ENCODE measurements at regions not wholly inside any gene's neighbourhood (a gene's known extent, or its start where the extent isn't known, plus 50 kb on each side); places are given as distances from the start of the nearest gene placed in this dataset.
"Not testable (repeated sequence)": the region's sequence is repeated elsewhere in the genome, so short reads cannot be mapped to it uniquely, and the experiment has no call there.

GRCh38 chr15:22577828-22578227, 119.1 kb downstream of the GOLGA6L22 start:
- H3K36me3 ChIP-seq (ENCODE audit: control insufficient read depth in 2 of 2, insufficient read depth in 2 of 2, low read length in 1 of 2); H3K9me3 ChIP-seq (ENCODE audit: control insufficient read depth in 2 of 2, insufficient read depth in 1 of 2, low read depth in 1 of 2, low read length in 1 of 2); H3K27me3 ChIP-seq (ENCODE audit: control insufficient read depth in 1 of 2, insufficient read depth in 2 of 2, low read length in 2 of 2); H3K4me1 ChIP-seq (ENCODE audit: control insufficient read depth in 2 of 2, insufficient read depth in 2 of 2, low read length in 1 of 2); H3K27ac ChIP-seq (ENCODE audit: low read depth in 2 of 2, low read length in 1 of 2); H3K4me3 ChIP-seq (ENCODE audit: low read depth in 1 of 2, low read length in 2 of 2): not testable (repeated sequence)
- WGBS, 2 donors: 96 to 100% methylated on average over 1 of the region's 4 CpGs

- not testable (repeated sequence) for H3K4me3 ChIP-seq (ENCODE audit: low read depth in 1 of 2, low read length in 2 of 2); H3K4me1 ChIP-seq (ENCODE audit: control insufficient read depth in 2 of 2, insufficient read depth in 2 of 2, low read length in 1 of 2); H3K36me3 ChIP-seq (ENCODE audit: control insufficient read depth in 2 of 2, insufficient read depth in 2 of 2, low read length in 1 of 2); H3K9me3 ChIP-seq (ENCODE audit: control insufficient read depth in 2 of 2, insufficient read depth in 1 of 2, low read depth in 1 of 2, low read length in 1 of 2); H3K27me3 ChIP-seq (ENCODE audit: control insufficient read depth in 1 of 2, insufficient read depth in 2 of 2, low read length in 2 of 2); H3K27ac ChIP-seq (ENCODE audit: low read depth in 2 of 2, low read length in 1 of 2)
- no CpG with 5 or more reads among the region's 2 CpGs for WGBS, 2 donors
Observed at GRCh38 chr15:22579213-22579612, 120.5 kb downstream of the GOLGA6L22 start.

- H3K27ac ChIP-seq (ENCODE audit: low read depth in 2 of 2, low read length in 1 of 2); H3K9me3 ChIP-seq (ENCODE audit: control insufficient read depth in 2 of 2, insufficient read depth in 1 of 2, low read depth in 1 of 2, low read length in 1 of 2); H3K4me1 ChIP-seq (ENCODE audit: control insufficient read depth in 2 of 2, insufficient read depth in 2 of 2, low read length in 1 of 2); H3K36me3 ChIP-seq (ENCODE audit: control insufficient read depth in 2 of 2, insufficient read depth in 2 of 2, low read length in 1 of 2); H3K4me3 ChIP-seq (ENCODE audit: low read depth in 1 of 2, low read length in 2 of 2); H3K27me3 ChIP-seq (ENCODE audit: control insufficient read depth in 1 of 2, insufficient read depth in 2 of 2, low read length in 2 of 2): not testable (repeated sequence)
- WGBS, 2 donors: 97% methylated on average over 11 of the region's 14 CpGs
Observed at GRCh38 chr15:22587391-22587790, 128.7 kb downstream of the GOLGA6L22 start.

- 93 to 96% methylated on average over 10 of the region's 14 CpGs for WGBS, 2 donors
- H3K36me3 ChIP-seq (ENCODE audit: control insufficient read depth in 2 of 2, insufficient read depth in 2 of 2, low read length in 1 of 2); H3K27ac ChIP-seq (ENCODE audit: low read depth in 2 of 2, low read length in 1 of 2); H3K9me3 ChIP-seq (ENCODE audit: control insufficient read depth in 2 of 2, insufficient read depth in 1 of 2, low read depth in 1 of 2, low read length in 1 of 2); H3K4me3 ChIP-seq (ENCODE audit: low read depth in 1 of 2, low read length in 2 of 2); H3K4me1 ChIP-seq (ENCODE audit: control insufficient read depth in 2 of 2, insufficient read depth in 2 of 2, low read length in 1 of 2); H3K27me3 ChIP-seq (ENCODE audit: control insufficient read depth in 1 of 2, insufficient read depth in 2 of 2, low read length in 2 of 2): not testable (repeated sequence)
Observed at GRCh38 chr15:22598552-22598951, 139.8 kb downstream of the GOLGA6L22 start.

GRCh38 chr15:22599526-22600320, 141.0 kb downstream of the GOLGA6L22 start:
- H3K9me3 ChIP-seq (ENCODE audit: control insufficient read depth in 2 of 2, insufficient read depth in 1 of 2, low read depth in 1 of 2, low read length in 1 of 2); H3K4me1 ChIP-seq (ENCODE audit: control insufficient read depth in 2 of 2, insufficient read depth in 2 of 2, low read length in 1 of 2); H3K27me3 ChIP-seq (ENCODE audit: control insufficient read depth in 1 of 2, insufficient read depth in 2 of 2, low read length in 2 of 2); H3K4me3 ChIP-seq (ENCODE audit: low read depth in 1 of 2, low read length in 2 of 2); H3K36me3 ChIP-seq (ENCODE audit: control insufficient read depth in 2 of 2, insufficient read depth in 2 of 2, low read length in 1 of 2); H3K27ac ChIP-seq (ENCODE audit: low read depth in 2 of 2, low read length in 1 of 2): not testable (repeated sequence)
- WGBS, 2 donors: 89 to 93% methylated on average over 30 of the region's 30 CpGs

- not testable (repeated sequence) for H3K4me1 ChIP-seq (ENCODE audit: control insufficient read depth in 2 of 2, insufficient read depth in 2 of 2, low read length in 1 of 2); H3K4me3 ChIP-seq (ENCODE audit: low read depth in 1 of 2, low read length in 2 of 2); H3K9me3 ChIP-seq (ENCODE audit: control insufficient read depth in 2 of 2, insufficient read depth in 1 of 2, low read depth in 1 of 2, low read length in 1 of 2); H3K27me3 ChIP-seq (ENCODE audit: control insufficient read depth in 1 of 2, insufficient read depth in 2 of 2, low read length in 2 of 2); H3K36me3 ChIP-seq (ENCODE audit: control insufficient read depth in 2 of 2, insufficient read depth in 2 of 2, low read length in 1 of 2); H3K27ac ChIP-seq (ENCODE audit: low read depth in 2 of 2, low read length in 1 of 2)
- WGBS, 2 donors: 71 to 90% methylated on average over 7 to 9 of the region's 9 CpGs
Observed at GRCh38 chr15:22616976-22617375, 158.3 kb downstream of the GOLGA6L22 start.

GRCh38 chr15:22631789-22632188, 154.7 kb upstream of the NIPA1 start:
- H3K4me1 ChIP-seq (ENCODE audit: control insufficient read depth in 2 of 2, insufficient read depth in 2 of 2, low read length in 1 of 2); H3K27me3 ChIP-seq (ENCODE audit: control insufficient read depth in 1 of 2, insufficient read depth in 2 of 2, low read length in 2 of 2); H3K27ac ChIP-seq (ENCODE audit: low read depth in 2 of 2, low read length in 1 of 2); H3K9me3 ChIP-seq (ENCODE audit: control insufficient read depth in 2 of 2, insufficient read depth in 1 of 2, low read depth in 1 of 2, low read length in 1 of 2); H3K4me3 ChIP-seq (ENCODE audit: low read depth in 1 of 2, low read length in 2 of 2); H3K36me3 ChIP-seq (ENCODE audit: control insufficient read depth in 2 of 2, insufficient read depth in 2 of 2, low read length in 1 of 2): not testable (repeated sequence)
- 14 to 19% methylated on average over 3 of the region's 3 CpGs for WGBS, 2 donors

- H3K4me3 ChIP-seq (ENCODE audit: low read depth in 1 of 2, low read length in 2 of 2); H3K4me1 ChIP-seq (ENCODE audit: control insufficient read depth in 2 of 2, insufficient read depth in 2 of 2, low read length in 1 of 2); H3K36me3 ChIP-seq (ENCODE audit: control insufficient read depth in 2 of 2, insufficient read depth in 2 of 2, low read length in 1 of 2); H3K9me3 ChIP-seq (ENCODE audit: control insufficient read depth in 2 of 2, insufficient read depth in 1 of 2, low read depth in 1 of 2, low read length in 1 of 2); H3K27me3 ChIP-seq (ENCODE audit: control insufficient read depth in 1 of 2, insufficient read depth in 2 of 2, low read length in 2 of 2); H3K27ac ChIP-seq (ENCODE audit: low read depth in 2 of 2, low read length in 1 of 2): not testable (repeated sequence)
- 79 to 81% methylated on average over 2 of the region's 2 CpGs for WGBS, 2 donors
Observed at GRCh38 chr15:22639983-22640382, 146.5 kb upstream of the NIPA1 start.

- not testable (repeated sequence) for H3K27me3 ChIP-seq (ENCODE audit: control insufficient read depth in 1 of 2, insufficient read depth in 2 of 2, low read length in 2 of 2); H3K9me3 ChIP-seq (ENCODE audit: control insufficient read depth in 2 of 2, insufficient read depth in 1 of 2, low read depth in 1 of 2, low read length in 1 of 2); H3K36me3 ChIP-seq (ENCODE audit: control insufficient read depth in 2 of 2, insufficient read depth in 2 of 2, low read length in 1 of 2); H3K27ac ChIP-seq (ENCODE audit: low read depth in 2 of 2, low read length in 1 of 2); H3K4me3 ChIP-seq (ENCODE audit: low read depth in 1 of 2, low read length in 2 of 2); H3K4me1 ChIP-seq (ENCODE audit: control insufficient read depth in 2 of 2, insufficient read depth in 2 of 2, low read length in 1 of 2)
- WGBS, 2 donors: 68 to 75% methylated on average over 4 of the region's 4 CpGs
Observed at GRCh38 chr15:22649458-22649857, 137.0 kb upstream of the NIPA1 start.

GRCh38 chr15:22651179-22651578, 135.3 kb upstream of the NIPA1 start:
- not testable (repeated sequence) for H3K36me3 ChIP-seq (ENCODE audit: control insufficient read depth in 2 of 2, insufficient read depth in 2 of 2, low read length in 1 of 2); H3K9me3 ChIP-seq (ENCODE audit: control insufficient read depth in 2 of 2, insufficient read depth in 1 of 2, low read depth in 1 of 2, low read length in 1 of 2); H3K27me3 ChIP-seq (ENCODE audit: control insufficient read depth in 1 of 2, insufficient read depth in 2 of 2, low read length in 2 of 2); H3K27ac ChIP-seq (ENCODE audit: low read depth in 2 of 2, low read length in 1 of 2); H3K4me1 ChIP-seq (ENCODE audit: control insufficient read depth in 2 of 2, insufficient read depth in 2 of 2, low read length in 1 of 2); H3K4me3 ChIP-seq (ENCODE audit: low read depth in 1 of 2, low read length in 2 of 2)
- WGBS, 2 donors: 92 to 94% methylated on average over 2 of the region's 2 CpGs
